ENCODE measurements at regions not wholly inside any gene's neighbourhood (a gene's known extent, or its start where the extent isn't known, plus 50 kb on each side); places are given as distances from the start of the nearest gene placed in this dataset.

DNA sequence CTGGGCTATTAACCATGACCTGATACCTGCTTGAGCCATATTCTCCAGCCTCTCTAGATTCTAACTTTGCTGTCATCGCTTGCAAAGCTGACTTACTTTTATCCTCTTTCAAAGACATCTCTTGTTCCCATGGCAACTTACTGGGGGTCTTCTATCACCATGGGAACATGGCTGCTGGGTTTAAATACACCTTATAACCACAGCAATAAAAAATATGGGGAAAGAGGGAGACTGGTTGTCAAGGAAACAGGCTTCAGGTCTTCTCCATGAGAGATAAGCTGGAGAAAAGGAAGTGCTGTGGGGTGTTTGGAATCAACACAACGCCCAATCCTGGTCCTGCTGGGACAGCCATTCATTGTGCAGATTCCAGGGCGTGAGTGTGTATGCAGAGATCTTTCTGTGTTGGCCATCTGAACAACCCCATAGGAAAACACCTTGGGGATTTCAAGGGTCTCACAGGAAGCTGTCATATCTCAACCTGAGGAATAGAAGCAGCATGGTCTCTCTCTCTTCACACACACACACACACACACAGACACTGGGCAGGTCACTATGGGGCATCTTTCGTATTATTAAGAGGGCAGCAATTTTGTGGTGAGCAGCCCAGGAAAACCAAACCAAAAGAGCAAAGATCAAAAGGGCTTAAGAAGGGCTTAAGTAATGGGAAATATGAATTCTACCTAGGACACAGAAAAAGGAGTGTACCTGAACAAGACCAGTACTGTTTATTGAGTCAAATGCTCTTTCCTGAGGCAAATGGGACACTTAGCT, 344.7 kb upstream of the NCAM1 start (continued):
- TF ChIP-seq CTBP2 (IDR thresholded peaks at IDR 0.05; ENCODE audit: borderline replicate concordance, insufficient read depth, insufficient read length, low read length): no peak
- no peak for TF ChIP-seq TCF12 (IDR thresholded peaks at IDR 0.05; ENCODE audit: low read depth, low read length)
- TF ChIP-seq CBX5 (IDR thresholded peaks at IDR 0.05; ENCODE audit: low read depth, low read length): no peak

Data from H1 (cell line).